ENCODE measurements at regions not wholly inside any gene's neighbourhood (a gene's known extent, or its start where the extent isn't known, plus 50 kb on each side); places are given as distances from the start of the nearest gene placed in this dataset.

GRCh38 chr18:60982928-60983327 is 350.3 kb upstream of the CDH20 start:
- no peak for DNase-seq

- no peak for DNase-seq
Observed at GRCh38 chr18:60984510-60984909, 348.7 kb upstream of the CDH20 start.

GRCh38 chr18:60987963-60988362 is 345.3 kb upstream of the CDH20 start:
- DNase-seq, result no peak

GRCh38 chr18:60996326-60996725 is 336.9 kb upstream of the CDH20 start:
- no peak for DNase-seq

- DNase-seq, result no peak
Observed at GRCh38 chr18:60996822-60997221, 336.4 kb upstream of the CDH20 start.

GRCh38 chr18:61001138-61001537 is 332.1 kb upstream of the CDH20 start:
- DNase-seq, result no peak

GRCh38 chr18:61006687-61007224 is 326.5 kb upstream of the CDH20 start:
- DNase-seq, result no peak

- DNase-seq, result no peak
Observed at GRCh38 chr18:61019338-61020301, 313.6 kb upstream of the CDH20 start.

- no peak for DNase-seq
Observed at GRCh38 chr18:61025596-61025995, 307.6 kb upstream of the CDH20 start.

- no peak for DNase-seq
Observed at GRCh38 chr18:61031626-61032025, 301.6 kb upstream of the CDH20 start.

GRCh38 chr18:61034580-61034979 is 298.6 kb upstream of the CDH20 start:
- DNase-seq, result no peak

- DNase-seq, result no peak
Observed at GRCh38 chr18:61039251-61039650, 294.0 kb upstream of the CDH20 start.

- no peak for DNase-seq
Observed at GRCh38 chr18:61047794-61048193, 285.4 kb upstream of the CDH20 start.

GRCh38 chr18:61057443-61057842 is 275.8 kb upstream of the CDH20 start:
- DNase-seq, result no peak

GRCh38 chr18:61062258-61062657 is 271.0 kb upstream of the CDH20 start:
- no peak for DNase-seq

GRCh38 chr18:61064911-61065310 is 268.3 kb upstream of the CDH20 start:
- no peak for DNase-seq

- no peak for DNase-seq
Observed at GRCh38 chr18:61076986-61077385, 256.2 kb upstream of the CDH20 start.

GRCh38 chr18:61079714-61080113 is 253.5 kb upstream of the CDH20 start:
- DNase-seq, result no peak

- DNase-seq, result no peak
Observed at GRCh38 chr18:61080954-61081528, 252.2 kb upstream of the CDH20 start.

- no peak for DNase-seq
Observed at GRCh38 chr18:61082976-61083630, 250.1 kb upstream of the CDH20 start.

GRCh38 chr18:61085036-61085435 is 248.2 kb upstream of the CDH20 start:
- no peak for DNase-seq

GRCh38 chr18:61085761-61086160 is 247.5 kb upstream of the CDH20 start:
- DNase-seq, result no peak

- no peak for DNase-seq
Observed at GRCh38 chr18:61086657-61087056, 246.6 kb upstream of the CDH20 start.

- DNase-seq, result no peak
Observed at GRCh38 chr18:61091379-61091778, 241.9 kb upstream of the CDH20 start.
